ENCODE measurements at regions not wholly inside any gene's neighbourhood (a gene's known extent, or its start where the extent isn't known, plus 50 kb on each side); places are given as distances from the start of the nearest gene placed in this dataset.

- TF ChIP-seq, protein P1, sequence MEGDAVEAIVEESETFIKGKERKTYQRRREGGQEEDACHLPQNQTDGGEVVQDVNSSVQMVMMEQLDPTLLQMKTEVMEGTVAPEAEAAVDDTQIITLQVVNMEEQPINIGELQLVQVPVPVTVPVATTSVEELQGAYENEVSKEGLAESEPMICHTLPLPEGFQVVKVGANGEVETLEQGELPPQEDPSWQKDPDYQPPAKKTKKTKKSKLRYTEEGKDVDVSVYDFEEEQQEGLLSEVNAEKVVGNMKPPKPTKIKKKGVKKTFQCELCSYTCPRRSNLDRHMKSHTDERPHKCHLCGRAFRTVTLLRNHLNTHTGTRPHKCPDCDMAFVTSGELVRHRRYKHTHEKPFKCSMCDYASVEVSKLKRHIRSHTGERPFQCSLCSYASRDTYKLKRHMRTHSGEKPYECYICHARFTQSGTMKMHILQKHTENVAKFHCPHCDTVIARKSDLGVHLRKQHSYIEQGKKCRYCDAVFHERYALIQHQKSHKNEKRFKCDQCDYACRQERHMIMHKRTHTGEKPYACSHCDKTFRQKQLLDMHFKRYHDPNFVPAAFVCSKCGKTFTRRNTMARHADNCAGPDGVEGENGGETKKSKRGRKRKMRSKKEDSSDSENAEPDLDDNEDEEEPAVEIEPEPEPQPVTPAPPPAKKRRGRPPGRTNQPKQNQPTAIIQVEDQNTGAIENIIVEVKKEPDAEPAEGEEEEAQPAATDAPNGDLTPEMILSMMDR (conservative IDR thresholded peaks at IDR 0.05; ENCODE audit: low read depth) = no peak
- ChIA-PET CTCF (no interaction called here), POLR2A (ENCODE audit: low non-redundant PET) (no interaction called here)
- no peak for DNase-seq (ENCODE audit: low spot score)
- no peak overlapping the region for H3K27ac ChIP-seq
These were observed 124.4 kb upstream of the PFKP start for GRCh38 chr10:2942938-2943337.

DNA sequence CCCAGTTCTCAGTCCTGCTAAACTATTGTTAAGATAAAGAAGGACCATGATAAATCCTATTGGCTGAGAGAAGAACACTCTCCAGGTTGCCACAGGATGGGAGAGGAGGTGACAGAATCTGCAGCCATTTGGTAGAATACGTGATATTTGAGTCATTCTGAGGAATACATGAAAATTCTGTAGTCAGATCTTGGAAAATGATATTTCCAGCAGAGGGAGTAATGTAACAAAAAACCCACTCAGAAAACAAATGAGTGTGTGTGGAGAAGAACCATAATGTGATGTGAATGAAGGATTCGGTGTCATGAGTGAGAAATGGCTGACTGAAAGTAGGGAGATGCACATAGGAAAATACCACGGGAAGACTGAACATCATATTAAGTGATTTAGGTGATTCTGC lies 128.5 kb upstream of the PFKP start:
- no peak for DNase-seq (ENCODE audit: low spot score)
- H3K27ac ChIP-seq = no peak overlapping the region
- ChIA-PET POLR2A (ENCODE audit: low non-redundant PET) (no interaction called here), CTCF (no interaction called here)
- TF ChIP-seq, protein P1 (conservative IDR thresholded peaks at IDR 0.05; ENCODE audit: low read depth) = no peak

DNA sequence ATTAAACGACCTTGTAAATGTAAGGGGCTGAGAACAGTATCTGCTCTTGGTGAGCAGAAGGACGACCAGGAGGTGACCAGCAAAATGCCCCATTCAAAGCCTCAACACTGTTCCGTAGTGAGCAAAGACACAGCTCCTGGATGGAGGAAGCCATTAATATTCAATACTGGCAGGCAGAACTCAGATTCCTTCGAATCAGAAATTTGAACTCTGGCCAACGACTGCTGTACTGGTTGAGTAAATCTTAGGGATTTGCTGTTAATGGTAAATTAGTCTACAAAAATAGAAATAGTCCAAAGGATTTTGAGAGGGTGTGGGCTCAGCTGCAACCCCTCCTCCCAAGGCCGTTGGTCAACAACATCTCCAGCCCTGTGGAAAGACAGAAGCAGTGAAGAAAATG lies 130.5 kb upstream of the PFKP start:
- TF ChIP-seq, protein P1 (conservative IDR thresholded peaks at IDR 0.05; ENCODE audit: low read depth) = no peak
- ChIA-PET POLR2A (ENCODE audit: low non-redundant PET) (no interaction called here), CTCF (no interaction called here)
- no peak for DNase-seq (ENCODE audit: low spot score)
- H3K27ac ChIP-seq = no peak overlapping the region

- POLR2A ChIA-PET (ENCODE audit: low non-redundant PET) = no interaction called here
- CTCF ChIA-PET = no interaction called here
- H3K27ac ChIP-seq = no peak overlapping the region
- DNase-seq (ENCODE audit: low spot score) = no peak
- TF ChIP-seq, protein P1 (conservative IDR thresholded peaks at IDR 0.05; ENCODE audit: low read depth) = no peak
These were observed 131.5 kb upstream of the PFKP start for GRCh38 chr10:2935647-2936386.

- no peak for DNase-seq (ENCODE audit: low spot score)
- TF ChIP-seq, protein P1 (conservative IDR thresholded peaks at IDR 0.05; ENCODE audit: low read depth) = no peak
- no peak overlapping the region for H3K27ac ChIP-seq
- POLR2A ChIA-PET (ENCODE audit: low non-redundant PET) = no interaction called here
- CTCF ChIA-PET = no interaction called here
These were observed 133.4 kb upstream of the PFKP start for GRCh38 chr10:2933924-2934323.

DNA sequence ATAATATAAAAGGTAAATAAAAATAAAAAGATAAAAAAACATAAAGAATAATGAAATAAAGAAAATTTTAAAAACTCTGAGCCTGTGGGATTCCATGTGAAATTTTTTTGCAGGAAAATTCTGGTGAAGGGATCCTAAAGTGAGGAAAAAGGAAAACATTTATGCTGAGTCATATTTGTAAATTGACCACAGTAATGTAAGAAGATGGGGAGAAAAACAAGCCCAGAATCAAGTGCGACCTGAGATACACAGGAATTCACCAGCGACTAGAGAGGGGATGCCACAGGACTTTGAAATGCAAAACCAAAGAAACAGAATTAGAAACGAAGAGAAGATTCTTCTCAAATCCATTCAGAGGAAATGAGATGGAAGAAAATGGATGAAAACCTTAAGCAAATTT lies 133.8 kb upstream of the PFKP start:
- H3K27ac ChIP-seq = no peak overlapping the region
- TF ChIP-seq, protein P1 (conservative IDR thresholded peaks at IDR 0.05; ENCODE audit: low read depth) = no peak
- ChIA-PET POLR2A (ENCODE audit: low non-redundant PET) (no interaction called here), CTCF (no interaction called here)
- DNase-seq (ENCODE audit: low spot score) = no peak
